ENCODE measurements at regions not wholly inside any gene's neighbourhood (a gene's known extent, or its start where the extent isn't known, plus 50 kb on each side); places are given as distances from the start of the nearest gene placed in this dataset.

GRCh38 chr7:142606081-142606480, 143.2 kb upstream of the PRSS1 start:
- DNase-seq (ENCODE audit: low read depth in 3 of 3, low spot score in 2 of 3), result no peak

DNA sequence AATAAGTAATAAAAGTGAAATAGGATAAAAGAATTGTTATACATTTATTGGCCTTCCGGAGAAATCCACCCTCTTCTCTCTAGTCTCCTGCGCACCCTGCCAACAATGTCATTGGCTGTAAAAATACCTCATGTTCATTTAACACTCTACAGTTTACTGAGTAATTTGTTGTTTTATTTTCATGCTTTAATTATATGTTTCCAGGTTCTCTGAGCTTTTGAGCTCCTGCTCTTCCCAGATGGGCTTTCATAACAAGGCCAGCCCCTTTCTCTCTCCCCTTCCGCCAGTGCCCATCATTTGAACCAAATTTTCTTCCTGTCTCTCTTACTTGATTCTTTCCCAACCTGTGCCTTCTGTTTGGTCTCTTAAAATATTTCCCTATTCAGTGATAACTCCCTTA, 144.6 kb upstream of the PRSS1 start:
- no peak for DNase-seq (ENCODE audit: low read depth in 3 of 3, low spot score in 2 of 3)

DNA sequence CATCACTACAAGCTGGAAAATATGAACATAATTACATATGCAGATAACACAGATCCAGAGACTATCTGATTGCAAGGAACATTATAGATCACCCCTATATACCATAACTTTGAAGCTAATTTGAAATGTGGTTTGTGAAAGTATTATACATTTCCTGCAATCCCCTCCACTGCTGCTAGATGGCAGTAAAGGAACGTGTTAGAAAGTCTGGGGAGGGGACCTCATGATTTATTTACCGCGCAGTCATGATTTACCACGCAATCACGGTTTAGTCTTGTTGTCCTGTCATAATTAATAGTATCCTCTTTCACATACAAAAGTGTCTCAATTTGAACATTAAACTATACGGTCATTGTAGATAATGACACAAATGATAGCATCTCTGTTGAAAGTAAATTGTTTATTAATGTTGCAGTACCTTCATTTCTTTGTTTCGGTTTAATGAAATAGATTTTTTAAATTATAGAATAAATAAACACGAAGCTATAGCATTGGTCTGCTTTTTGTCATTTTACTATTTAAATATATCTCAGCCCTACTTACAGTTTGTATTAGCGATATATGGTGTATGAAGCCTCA, 145.3 kb upstream of the PRSS1 start:
- no peak for DNase-seq (ENCODE audit: low read depth in 3 of 3, low spot score in 2 of 3)

DNA sequence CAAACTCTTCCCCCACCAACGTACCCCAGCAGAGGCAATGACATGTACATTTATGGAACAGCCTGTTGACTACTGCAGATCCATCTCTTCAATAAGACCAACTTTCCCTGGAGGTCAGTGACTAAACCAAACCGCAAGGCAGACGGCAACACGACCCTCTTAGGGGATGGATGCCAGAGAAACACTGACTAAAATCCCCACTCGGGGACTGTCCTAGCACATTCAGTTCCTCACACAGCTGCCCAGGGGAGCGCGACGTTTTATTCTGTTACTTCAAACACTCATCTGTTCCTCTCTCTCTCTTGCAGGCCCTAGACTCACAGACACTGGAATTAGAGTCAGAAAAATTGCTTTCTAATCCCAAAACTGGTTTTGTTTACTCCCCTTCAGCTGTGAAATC, 146.5 kb upstream of the PRSS1 start:
- DNase-seq (ENCODE audit: low read depth in 3 of 3, low spot score in 2 of 3), result no peak

GRCh38 chr7:142602183-142602582, 147.1 kb upstream of the PRSS1 start:
- DNase-seq (ENCODE audit: low read depth in 3 of 3, low spot score in 2 of 3), result no peak

DNA sequence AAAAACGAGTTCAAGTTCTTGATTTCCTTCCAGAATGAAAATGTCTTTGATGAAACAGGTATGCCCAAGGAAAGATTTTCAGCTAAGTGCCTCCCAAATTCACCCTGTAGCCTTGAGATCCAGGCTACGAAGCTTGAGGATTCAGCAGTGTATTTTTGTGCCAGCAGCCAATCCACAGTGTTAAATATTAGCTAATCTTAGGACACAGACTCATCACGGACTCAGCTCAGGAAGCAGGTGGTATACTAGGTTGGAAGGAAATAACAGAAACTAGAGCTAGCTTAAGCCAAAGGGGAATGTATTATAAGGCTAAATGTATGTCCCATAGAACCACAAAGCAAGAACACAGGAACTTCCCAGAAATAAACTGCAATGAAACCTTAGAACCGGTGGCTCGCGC, 151.0 kb upstream of the PRSS1 start:
- DNase-seq (ENCODE audit: low read depth in 3 of 3, low spot score in 2 of 3), result no peak

DNA sequence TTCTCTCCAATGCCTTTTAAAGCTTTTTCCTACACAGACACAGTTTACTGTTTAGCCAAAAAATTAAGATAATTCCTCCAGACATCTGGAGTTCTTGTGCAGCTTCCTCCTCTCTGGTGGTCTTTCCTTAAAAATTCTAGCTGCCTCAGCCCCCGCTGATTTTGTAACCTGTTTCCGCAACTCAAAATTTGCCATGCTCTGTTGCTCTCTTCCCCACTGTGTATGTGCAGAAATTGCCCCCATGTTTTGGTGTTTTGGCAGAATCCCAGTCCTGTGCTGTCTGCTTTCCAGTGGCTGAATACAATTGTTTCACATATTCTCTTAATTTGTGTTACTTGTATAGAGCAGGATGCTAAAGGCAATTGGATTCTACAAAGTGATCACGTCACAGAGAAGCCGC, 151.7 kb upstream of the PRSS1 start:
- DNase-seq (ENCODE audit: low read depth in 3 of 3, low spot score in 2 of 3), result no peak

DNA sequence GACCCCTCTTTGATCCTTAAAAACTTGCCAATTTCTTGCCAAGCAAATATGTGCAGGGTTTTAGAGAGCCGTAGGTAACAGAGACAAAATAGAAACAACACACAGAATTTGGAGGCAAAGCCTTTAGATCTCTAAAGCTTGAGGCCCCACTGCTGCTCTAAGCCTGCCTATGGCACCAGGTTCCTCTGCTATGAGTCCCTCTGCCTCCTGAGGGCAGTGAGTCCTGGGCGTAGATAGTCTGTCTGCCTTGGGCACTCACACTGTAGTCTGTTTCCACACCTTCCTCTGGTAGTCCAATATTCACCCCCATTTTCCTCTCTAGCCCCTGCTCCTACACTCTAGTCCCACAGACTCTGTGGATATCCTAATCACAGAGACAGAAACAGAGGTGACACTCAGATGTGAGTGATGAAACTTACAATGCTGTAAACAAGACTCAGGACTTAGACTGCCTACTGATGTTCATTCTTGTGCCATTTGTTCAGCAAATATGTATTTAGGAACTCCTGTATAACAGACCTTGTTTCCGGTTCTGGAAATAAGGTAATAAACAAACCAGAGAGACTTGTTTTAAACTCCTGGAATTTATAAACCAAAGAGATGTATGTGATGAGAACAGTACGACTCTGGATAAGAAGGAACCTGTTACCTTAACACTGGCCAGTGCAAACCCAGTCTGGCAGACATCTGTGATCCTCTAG, 153.3 kb upstream of the PRSS1 start:
- DNase-seq (ENCODE audit: low read depth in 3 of 3, low spot score in 2 of 3), result no peak

DNA sequence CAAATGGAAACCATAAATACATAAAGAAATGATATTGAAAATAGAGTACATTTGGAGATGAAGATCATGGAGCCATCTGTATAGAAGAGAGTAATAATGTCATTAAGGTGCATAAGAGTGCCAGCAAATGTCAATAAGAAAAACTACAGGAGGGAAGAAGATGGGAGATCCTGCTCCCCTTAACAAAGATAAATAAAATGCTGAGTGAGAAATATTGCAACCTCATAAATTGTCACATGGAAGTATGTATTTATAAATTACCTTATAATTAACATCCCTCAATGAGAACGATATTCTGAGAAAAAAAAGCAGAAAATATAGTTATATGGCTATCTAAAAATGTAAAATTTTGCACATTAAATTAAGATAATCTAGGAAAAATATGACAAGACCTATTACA, 155.2 kb upstream of the PRSS1 start:
- DNase-seq (ENCODE audit: low read depth in 3 of 3, low spot score in 2 of 3), result no peak

GRCh38 chr7:142593106-142593505, 156.2 kb upstream of the PRSS1 start:
- no peak for DNase-seq (ENCODE audit: low read depth in 3 of 3, low spot score in 2 of 3)

DNA sequence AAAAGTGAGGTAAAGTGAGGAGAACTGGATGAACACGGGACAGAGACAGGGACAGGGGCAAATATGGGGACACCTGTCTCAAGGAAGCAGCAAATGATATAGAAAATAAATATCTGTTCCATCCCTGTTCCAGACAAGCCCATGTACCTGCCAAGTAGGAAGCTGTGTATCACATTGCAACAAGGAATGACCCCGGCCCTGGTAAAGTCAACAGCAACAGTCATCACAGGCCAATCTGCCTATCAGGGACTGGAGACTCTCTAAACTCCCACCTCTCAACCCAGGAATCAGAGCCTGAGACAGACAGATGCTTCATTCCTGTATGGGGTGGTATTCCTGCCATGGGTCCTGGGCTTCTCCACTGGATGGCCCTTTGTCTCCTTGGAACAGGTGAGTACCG, 156.6 kb upstream of the PRSS1 start:
- no peak for DNase-seq (ENCODE audit: low read depth in 3 of 3, low spot score in 2 of 3)

GRCh38 chr7:142592231-142592630, 157.0 kb upstream of the PRSS1 start:
- DNase-seq (ENCODE audit: low read depth in 3 of 3, low spot score in 2 of 3), result no peak

- DNase-seq (ENCODE audit: low read depth in 3 of 3, low spot score in 2 of 3), result no peak
Observed at GRCh38 chr7:142590830-142591457, 158.3 kb upstream of the PRSS1 start.

DNA sequence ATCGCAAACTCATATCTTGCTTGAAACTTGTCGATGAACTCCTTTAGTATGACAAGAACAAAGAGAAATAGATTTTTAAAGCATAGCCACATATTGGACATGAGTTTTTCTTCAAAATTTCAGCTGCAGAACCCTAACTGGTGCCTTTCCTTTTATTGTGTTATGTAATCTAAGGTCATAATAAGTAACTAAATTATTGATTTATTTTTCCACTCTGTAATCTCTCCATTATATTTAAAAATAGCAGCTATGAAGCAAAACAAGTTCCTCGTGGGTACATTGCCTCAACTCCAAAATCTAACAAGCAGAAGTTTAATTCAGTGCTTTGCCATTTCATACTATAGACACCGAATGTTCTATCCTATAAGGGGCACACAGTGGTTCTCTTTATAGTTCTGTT, 159.2 kb upstream of the PRSS1 start:
- no peak for DNase-seq (ENCODE audit: low read depth in 3 of 3, low spot score in 2 of 3)

GRCh38 chr7:142587578-142588191, 161.6 kb upstream of the PRSS1 start:
- no peak for DNase-seq (ENCODE audit: low read depth in 3 of 3, low spot score in 2 of 3)

DNA sequence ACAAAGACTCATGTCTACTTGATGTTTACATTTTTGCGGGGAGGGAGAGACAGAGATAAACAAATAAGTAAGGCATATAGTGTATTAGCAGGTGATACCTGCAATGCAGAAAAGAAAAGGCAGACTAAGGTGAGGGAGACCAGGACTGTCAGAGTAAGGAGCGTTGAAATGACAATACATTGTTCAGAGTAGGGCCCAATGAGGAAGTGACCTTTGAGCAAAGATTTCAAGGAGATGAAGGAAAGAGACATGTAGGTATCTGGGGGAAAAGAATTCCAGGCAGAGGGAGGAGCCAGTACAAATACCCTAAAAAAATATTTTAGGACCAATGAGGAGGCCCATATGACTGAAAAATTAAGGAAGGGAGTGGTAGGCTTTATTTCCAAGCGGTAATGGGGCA, 162.7 kb upstream of the PRSS1 start:
- no peak for DNase-seq (ENCODE audit: low read depth in 3 of 3, low spot score in 2 of 3)

- no peak for DNase-seq (ENCODE audit: low read depth in 3 of 3, low spot score in 2 of 3)
Observed at GRCh38 chr7:142585425-142585824, 163.8 kb upstream of the PRSS1 start.

GRCh38 chr7:142584765-142585164, 164.5 kb upstream of the PRSS1 start:
- DNase-seq (ENCODE audit: low read depth in 3 of 3, low spot score in 2 of 3), result no peak

DNA sequence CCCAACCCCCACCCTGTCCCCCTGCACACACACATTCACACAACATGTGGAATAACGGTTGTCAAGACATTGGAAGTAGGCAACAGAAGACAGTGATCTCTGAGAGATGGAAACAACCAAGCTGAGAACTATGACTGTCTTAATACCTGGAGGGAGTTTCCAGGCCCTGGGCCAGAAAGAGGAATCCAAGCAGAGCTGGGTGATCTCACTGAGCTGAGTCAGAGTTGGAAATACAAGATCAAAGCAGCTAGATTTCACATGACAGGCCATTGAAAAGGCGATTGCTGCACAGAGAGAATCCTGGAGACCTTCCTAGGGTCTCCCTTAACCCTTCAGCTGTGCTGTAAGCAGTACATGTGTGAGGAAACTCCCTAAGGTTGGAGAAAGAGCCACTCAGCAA, 165.8 kb upstream of the PRSS1 start:
- DNase-seq (ENCODE audit: low read depth in 3 of 3, low spot score in 2 of 3), result no peak

DNA sequence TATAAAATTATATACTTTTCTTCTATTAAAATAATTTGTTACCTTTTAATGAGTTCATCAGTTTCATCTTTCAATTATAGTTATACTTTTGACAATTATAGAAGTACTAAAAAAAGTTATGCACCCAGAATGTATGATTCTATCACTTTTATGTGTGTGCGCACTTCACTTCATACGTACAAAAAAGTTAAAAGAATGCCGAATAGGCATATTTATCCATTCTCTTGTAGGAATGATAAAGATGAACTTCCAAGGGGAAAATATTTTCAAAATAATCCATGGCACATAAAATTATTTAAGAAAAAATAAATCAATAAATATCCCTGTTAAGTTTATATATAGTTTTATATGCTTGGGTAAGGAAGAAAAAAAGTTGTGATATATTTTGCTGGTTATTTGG, 166.9 kb upstream of the PRSS1 start:
- DNase-seq (ENCODE audit: low read depth in 3 of 3, low spot score in 2 of 3), result no peak

DNA sequence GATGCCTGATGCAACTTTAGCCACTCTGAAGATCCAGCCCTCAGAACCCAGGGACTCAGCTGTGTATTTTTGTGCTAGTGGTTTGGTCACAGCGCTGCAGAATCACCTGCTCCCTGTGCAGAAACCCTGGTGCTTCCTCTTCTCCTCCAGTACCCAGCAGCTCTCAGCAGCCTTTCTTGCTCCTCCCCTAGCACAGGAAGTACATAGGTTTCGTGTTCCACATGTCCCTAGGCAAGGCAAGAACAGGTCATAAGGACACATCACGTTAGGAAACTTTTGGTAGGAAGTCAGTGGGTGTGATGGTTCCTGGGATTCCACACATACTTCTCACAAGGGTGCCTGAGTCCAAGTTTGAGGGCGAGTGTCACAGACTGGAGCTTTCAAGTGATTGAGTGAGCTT, 167.9 kb upstream of the PRSS1 start:
- no peak for DNase-seq (ENCODE audit: low read depth in 3 of 3, low spot score in 2 of 3)

DNA sequence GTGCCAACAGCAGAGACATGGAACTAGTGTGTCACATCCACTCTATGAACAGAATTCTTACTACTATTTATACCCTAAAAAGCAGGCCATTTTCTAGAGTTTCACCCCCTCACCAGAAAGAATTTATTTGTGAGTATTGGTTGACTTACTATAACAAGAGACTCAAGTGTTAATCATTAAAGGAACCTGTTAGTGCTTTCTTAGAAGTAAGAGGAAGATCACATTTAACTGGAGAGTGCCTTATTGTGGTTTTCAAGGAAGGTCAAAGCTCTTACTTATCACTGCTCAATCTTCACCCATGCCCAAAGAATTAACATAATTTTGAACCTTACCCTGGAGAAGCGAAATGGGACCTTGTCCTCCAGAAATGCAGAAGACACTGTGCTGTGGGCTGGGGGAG, 169.3 kb upstream of the PRSS1 start:
- no peak for DNase-seq (ENCODE audit: low read depth in 3 of 3, low spot score in 2 of 3)
